EL (cell line): ENCODE measurements at regions not wholly inside any gene's neighbourhood (a gene's known extent, or its start where the extent isn't known, plus 50 kb on each side); places are given as distances from the start of the nearest gene placed in this dataset.

Experiments
- DNase-seq: peaks from one replicate; pipeline ENCODE4 v3.0.0-alpha.2; 2016

- no peak for DNase-seq
Measured at GRCh38 chr16:74232806-74233465, 63.7 kb upstream of the PSMD7 start.

- no peak for DNase-seq
Measured at GRCh38 chr16:74230126-74230525, 66.5 kb upstream of the PSMD7 start.

- peak; percentile 6 for DNase-seq
Measured at GRCh38 chr16:74226338-74226954, 70.2 kb upstream of the PSMD7 start.

DNA sequence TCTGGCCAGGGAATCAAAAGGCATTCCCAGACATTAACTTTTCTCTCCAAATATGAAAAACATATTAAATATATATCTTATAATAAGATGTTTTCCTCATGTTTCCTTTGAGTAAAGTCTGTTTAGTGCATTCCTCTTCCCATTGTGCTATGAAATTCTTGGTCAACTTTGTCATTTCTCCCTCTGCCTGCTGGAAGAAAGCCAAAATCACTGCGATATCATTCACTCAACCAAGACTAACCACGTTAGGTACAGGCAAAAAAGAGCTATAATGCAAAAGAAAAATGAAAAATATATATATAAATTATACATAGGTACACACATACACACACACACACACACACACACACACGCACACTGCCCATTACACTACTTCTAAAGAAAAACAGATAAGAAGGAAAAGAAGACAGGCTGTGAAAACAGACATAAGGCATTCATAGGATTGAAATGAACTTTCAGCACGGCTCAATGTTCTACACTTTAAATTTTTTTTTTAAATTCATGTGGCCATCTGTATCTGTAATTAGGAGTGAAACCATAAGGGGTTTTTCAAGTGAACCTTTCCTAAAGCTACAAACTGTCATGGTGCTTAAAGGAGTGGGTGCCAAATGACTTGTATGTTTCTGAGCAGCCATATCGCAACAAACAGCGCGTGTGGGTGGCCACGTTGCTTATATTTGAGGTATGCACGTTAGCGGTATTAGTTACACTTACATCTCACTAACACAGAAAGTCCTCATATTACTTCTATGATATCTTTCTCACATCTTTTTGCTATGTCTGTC, 71.6 kb upstream of the PSMD7 start:
- DNase-seq = peak; percentile 21

DNA sequence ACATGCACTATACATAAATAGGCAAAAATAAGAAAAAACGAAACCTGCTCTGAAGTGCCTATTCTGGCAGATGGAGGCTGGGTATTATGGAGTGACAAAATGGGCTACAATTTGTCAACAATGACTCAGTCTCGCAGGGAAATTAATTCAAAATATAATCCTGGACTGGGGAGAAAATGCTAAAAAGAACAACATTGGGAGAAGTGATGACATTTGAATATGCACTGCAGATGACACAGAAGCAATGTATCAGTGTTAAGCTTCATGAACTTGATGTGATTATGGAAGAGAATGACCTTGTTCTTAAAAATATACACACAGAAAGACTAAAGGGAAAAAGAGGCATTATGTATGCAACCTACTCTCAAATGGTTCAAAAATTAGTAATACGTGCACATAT, 74.8 kb upstream of the PSMD7 start:
- DNase-seq = no peak

DNA sequence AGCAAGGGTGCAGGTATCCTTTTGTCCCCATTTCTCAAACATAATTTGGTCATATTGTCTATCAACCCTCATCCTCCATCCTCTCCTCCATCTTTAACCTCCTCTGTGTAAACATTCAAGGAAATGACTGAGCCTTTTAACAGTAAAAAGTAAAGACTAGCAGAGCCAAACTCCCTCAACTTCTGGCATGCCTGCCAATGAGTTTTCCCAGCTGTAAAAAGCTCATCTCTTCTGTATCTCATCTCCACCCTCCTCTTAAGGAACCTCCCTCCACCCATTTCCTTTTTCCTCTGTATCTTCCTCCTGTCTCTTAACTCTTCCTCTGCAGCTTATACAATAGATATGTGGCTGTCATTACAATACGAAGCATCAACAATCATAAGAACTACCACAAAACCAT, 76.9 kb upstream of the PSMD7 start:
- no peak for DNase-seq

- no peak for DNase-seq
Measured at GRCh38 chr16:74218871-74219270, 77.7 kb upstream of the PSMD7 start.

DNA sequence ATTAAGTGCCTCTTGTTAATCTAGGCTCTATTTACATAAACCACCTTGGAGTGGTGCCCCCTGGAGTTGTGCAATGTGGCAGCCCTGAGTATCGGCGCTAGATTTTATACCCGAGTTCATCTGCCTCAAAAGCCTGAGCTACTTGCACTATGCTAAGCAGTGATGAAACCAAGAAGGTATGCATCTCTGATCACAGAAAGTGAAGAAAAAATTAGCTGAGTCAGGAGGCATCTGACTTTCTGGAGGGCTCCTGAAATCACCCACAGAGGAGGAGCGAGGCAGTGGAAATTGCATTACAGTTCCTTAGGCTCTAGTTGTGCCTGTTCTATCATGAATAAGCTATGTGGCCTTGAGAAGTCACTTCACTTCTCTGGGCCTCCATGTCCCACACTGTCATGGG, 80.3 kb upstream of the PSMD7 start:
- no peak for DNase-seq

GRCh38 chr16:74215249-74215648, 81.4 kb upstream of the PSMD7 start:
- no peak for DNase-seq

- no peak for DNase-seq
Measured at GRCh38 chr16:74213372-74213771, 83.2 kb upstream of the PSMD7 start.

DNA sequence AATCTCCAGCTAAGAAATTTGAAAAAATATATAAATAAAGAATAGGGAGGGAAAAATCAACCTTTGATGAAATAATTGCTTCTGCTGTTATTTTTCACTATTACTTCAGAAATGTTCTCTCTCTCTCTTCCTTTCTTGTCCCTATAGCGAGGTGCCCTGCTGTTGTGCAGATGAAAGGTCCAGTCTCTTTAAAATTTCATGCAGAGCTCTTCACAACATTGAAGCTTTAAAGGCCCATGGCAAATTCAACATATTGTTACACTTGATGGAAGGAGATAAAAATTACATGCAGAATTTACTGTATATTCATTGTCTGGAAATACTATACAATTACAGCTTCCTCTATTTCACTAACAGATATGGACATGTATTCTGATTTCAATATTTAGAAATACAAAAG, 86.4 kb upstream of the PSMD7 start:
- no peak for DNase-seq

- DNase-seq = no peak
Measured at GRCh38 chr16:74202009-74202408, 94.6 kb upstream of the PSMD7 start.

GRCh38 chr16:74201576-74201975, 95.0 kb upstream of the PSMD7 start:
- no peak for DNase-seq

DNA sequence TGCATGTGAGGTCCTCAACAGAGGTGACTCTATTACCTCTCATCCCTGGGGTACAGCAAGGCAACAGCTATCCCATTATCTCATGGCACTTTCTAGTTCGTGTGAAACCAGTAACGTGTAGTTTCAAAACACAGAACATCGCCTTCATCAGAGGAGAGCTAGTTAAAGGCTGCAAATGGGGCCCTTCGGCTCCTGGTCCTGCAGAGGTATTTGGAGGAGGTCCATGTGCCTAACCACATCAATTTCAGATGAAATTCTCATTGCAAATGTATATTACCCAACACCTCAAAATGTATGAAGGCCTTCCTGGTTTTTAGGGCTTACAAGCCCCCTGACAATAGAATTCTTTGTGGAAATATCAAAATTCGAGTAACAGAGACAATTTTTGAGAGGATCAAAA, 95.7 kb upstream of the PSMD7 start:
- no peak for DNase-seq

GRCh38 chr16:74199842-74200124, 96.8 kb upstream of the PSMD7 start:
- no peak for DNase-seq

DNA sequence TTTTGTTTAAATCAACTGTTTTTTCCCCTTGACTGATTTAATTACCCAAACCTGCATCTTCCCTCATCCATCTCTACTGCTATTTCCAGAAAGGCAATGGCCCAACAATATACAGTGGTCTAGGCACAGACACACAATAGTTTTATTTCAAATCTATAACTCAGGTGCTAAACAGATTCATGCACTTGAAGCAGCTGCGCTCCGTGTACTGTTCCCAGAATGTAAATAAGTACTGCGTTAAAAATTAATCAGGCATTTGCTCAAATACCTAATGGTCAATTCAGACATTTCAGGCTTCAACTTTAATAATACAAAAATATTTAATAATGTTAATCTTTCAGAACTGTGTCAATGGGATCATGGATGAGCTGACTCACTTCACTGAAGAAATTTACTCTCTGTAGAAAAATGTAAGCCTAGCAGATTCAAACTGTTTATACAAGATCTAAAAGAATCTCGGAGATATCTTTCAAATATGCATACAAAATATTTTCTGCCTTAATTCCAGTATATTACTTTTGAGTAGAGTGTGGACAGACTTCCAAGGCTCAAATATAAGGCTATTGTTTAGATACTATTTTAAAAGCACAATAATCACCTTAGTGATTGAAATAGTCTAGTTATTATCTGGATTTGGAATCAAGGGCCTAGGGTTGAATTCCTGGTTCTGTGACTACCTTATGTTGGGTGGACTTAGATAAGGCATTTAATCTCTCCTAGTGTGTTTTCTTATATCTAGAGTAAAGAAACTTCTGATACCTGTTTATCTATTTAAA, 97.4 kb upstream of the PSMD7 start:
- no peak for DNase-seq

GRCh38 chr16:74192281-74192797, 104.3 kb upstream of the PSMD7 start:
- no peak for DNase-seq

GRCh38 chr16:74190292-74190691, 106.3 kb upstream of the PSMD7 start:
- DNase-seq = no peak

DNA sequence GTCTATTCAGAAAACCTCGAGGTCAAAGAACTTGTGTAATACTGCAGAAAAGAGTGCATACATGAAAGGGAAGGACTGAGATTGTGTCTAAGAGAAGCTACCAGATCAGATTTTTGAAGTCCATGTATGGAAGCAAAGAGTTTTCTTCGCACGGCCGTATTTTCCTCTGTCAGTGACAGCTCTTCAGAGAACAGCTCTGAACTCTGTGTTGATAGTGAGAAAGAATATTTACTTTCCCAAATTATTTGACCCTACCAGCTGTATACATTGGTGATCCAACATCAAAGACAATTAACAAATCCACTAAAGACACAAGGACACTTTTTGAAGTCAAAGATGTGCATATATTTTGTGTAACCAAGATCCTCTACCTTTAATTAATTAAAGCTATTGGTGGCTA, 107.8 kb upstream of the PSMD7 start:
- no peak for DNase-seq

GRCh38 chr16:74186561-74186971, 110.0 kb upstream of the PSMD7 start:
- DNase-seq = peak; percentile 36

- DNase-seq = no peak
Measured at GRCh38 chr16:74184839-74185238, 111.8 kb upstream of the PSMD7 start.

GRCh38 chr16:74183601-74184360, 112.8 kb upstream of the PSMD7 start:
- no peak for DNase-seq
